Spleen (tissue), 11 donors: ENCODE measurements at regions not wholly inside any gene's neighbourhood (a gene's known extent, or its start where the extent isn't known, plus 50 kb on each side); places are given as distances from the start of the nearest gene placed in this dataset.

Experiments
- DNase-seq: peaks from one replicate; pipeline ENCODE4 v3.0.0-alpha.2; 2020
- H3K27ac ChIP-seq, 8 donors: fragments of 200-600 bp; sonication (generic) in 7 of 8; 1 replicate in 4 of 8; 2 replicates in 4 of 8; pipeline versions ENCODE4 v1.5.0 to v1.8.0; 2016 to 2021; ENCODE audit warnings: inconsistent platforms in 4 of 8, mild to moderate bottlenecking in 4 of 8, moderate library complexity in 1 of 8
- H3K27me3 ChIP-seq, 7 donors: fragments of 200-600 bp; sonication (generic) in 6 of 7; replicated peaks in 1 of 7; 1 replicate in 4 of 7; 2 replicates in 3 of 7; pipeline versions ENCODE4 v1.5.0 to v1.8.0; 2016 to 2021; ENCODE audit warnings: inconsistent platforms in 3 of 7, mild to moderate bottlenecking in 1 of 7
- H3K36me3 ChIP-seq, 6 donors: fragments of 200-600 bp; sonication (generic) in 5 of 6; 1 replicate in 4 of 6; 2 replicates in 2 of 6; pipeline versions ENCODE4 v1.5.0 to v1.8.0; 2016 to 2021; ENCODE audit warnings: inconsistent platforms in 2 of 6
- H3K4me1 ChIP-seq, 6 donors: fragments of 200-600 bp; sonication (generic) in 5 of 6; 1 replicate in 3 of 6; 2 replicates in 3 of 6; pipeline versions ENCODE4 v1.5.0 to v1.8.0; 2016 to 2021; ENCODE audit warnings: inconsistent platforms in 3 of 6
- H3K4me3 ChIP-seq, 8 donors: fragments of 200-600 bp; sonication (generic) in 7 of 8; 1 replicate in 4 of 8; 2 replicates in 4 of 8; pipeline versions ENCODE4 v1.5.0 to v1.8.0; 2016 to 2021; ENCODE audit warnings: inconsistent platforms in 4 of 8, mild to moderate bottlenecking in 4 of 8, moderate library complexity in 2 of 8
- H3K9me3 ChIP-seq, 8 donors: fragments of 200-600 bp; sonication (generic) in 7 of 8; 1 replicate in 4 of 8; 2 replicates in 4 of 8; pipeline versions ENCODE4 v1.5.0 to v1.8.0; 2016 to 2021; ENCODE audit warnings: inconsistent platforms in 4 of 8
- CTCF ChIP-seq, 11 experiments: fragments of 200-600 bp in 7 of 11; fragments of 450-650 bp in 4 of 11; sonication (generic) in 4 of 11; IDR thresholded peaks in 8 of 11; conservative IDR thresholded peaks in 3 of 11; 1 replicate in 7 of 11; 2 replicates in 4 of 11; pipeline versions ENCODE4 v1.4.0 to v1.8.0; 2016 to 2021; ENCODE audit warnings: antibody characterized with exemption in 11 of 11, inconsistent platforms in 4 of 11, mild to moderate bottlenecking in 1 of 11
- POLR2A ChIP-seq, 3 donors: fragments of 450-650 bp; IDR thresholded peaks; one replicate each; pipeline ENCODE4 v1.5.1; 2017; ENCODE audit warnings: antibody characterized with exemption in 3 of 3, mild to moderate bottlenecking in 1 of 3
- POLR2AphosphoS5 ChIP-seq, 3 donors: sonication (generic); formaldehyde crosslinking; IDR thresholded peaks; one replicate each; pipeline ENCODE4 v1.5.1; 2017; ENCODE audit warnings: antibody characterized with exemption in 3 of 3
- WGBS, 5 donors: extraction: QIAGEN DNeasy Blood & Tissue Kit in 3 of 5; methylation state at CpG; one replicate each; pipeline versions ENCODE4 v1.1.5 to v1.1.7; 2013 to 2018; 5-methylcytosine and 5-hydroxymethylcytosine counted together
- intact Hi-C: fragments of 100-400 bp; cut with DNase I; formaldehyde crosslinking; loops from one replicate; pipeline ENCODE4 v1.15.0; 2023; ENCODE audit warnings: low total_unique reads
- donor health status: healthy with polysubstance abuse.
- donor health status: DM: no; HTN: no; CAD: no; lungs with moderate emphysema.
- donor health status: DM: no; HTN: no; CAD: no.
- donor health status: Bipolar disorder and iron deficiency.
- donor health status: healthy.
- donor health status: DM: no; HTN: no; CAD: no.
- donor health status: DM: yes; HTN: yes; CAD: no.

GRCh38 chr22:44407171-44407986 lies 90.7 kb downstream of the RTL6 start:
- Histone ChIP-seq H3K4me1 (no peaks in the 10 kb centered on the region), H3K4me3 (no peak overlapping the region), H3K27me3 (peaks cover 0 to 34% (median 0%) of the 10 kb centered on the region in 7 donors), H3K9me3 (no peaks in the 10 kb centered on the region), H3K36me3 (no peaks in the 10 kb centered on the region), H3K27ac (no peak overlapping the region)
- no peak for TF ChIP-seq POLR2A (IDR thresholded peaks at IDR 0.05)
- no peak for TF ChIP-seq CTCF (IDR thresholded peaks at IDR 0.05 in 8 of 11, conservative IDR thresholded peaks at IDR 0.05 in 3 of 11)
- no peak for TF ChIP-seq POLR2AphosphoS5 (IDR thresholded peaks at IDR 0.05)
- intact Hi-C loops: no loop called here
- WGBS, 5 donors: 86 to 91% (median 89%) methylated on average over 20 to 23 of the region's 23 CpGs
- peak; percentile 68 for DNase-seq

GRCh38 chr22:44406341-44407170 lies 91.5 kb downstream of the RTL6 start:
- intact Hi-C loops: no loop called here
- H3K4me1 ChIP-seq: no peaks in the 10 kb centered on the region
- TF ChIP-seq POLR2A (IDR thresholded peaks at IDR 0.05) (no peak), POLR2AphosphoS5 (IDR thresholded peaks at IDR 0.05) (no peak), CTCF (IDR thresholded peaks at IDR 0.05 in 8 of 11, conservative IDR thresholded peaks at IDR 0.05 in 3 of 11) (no peak)
- WGBS, 5 donors: 75 to 85% (median 80%) methylated on average over 13 of the region's 13 CpGs
- no peak overlapping the region for H3K4me3 ChIP-seq
- DNase-seq: peak; percentile 43
- H3K27ac ChIP-seq: no peak overlapping the region
- no peaks in the 10 kb centered on the region for H3K9me3 ChIP-seq
- peaks cover 0 to 25% (median 0%) of the 10 kb centered on the region in 7 donors for H3K27me3 ChIP-seq
- no peaks in the 10 kb centered on the region for H3K36me3 ChIP-seq

- intact Hi-C loops: no loop called here
Measured at GRCh38 chr22:44405661-44406060, 92.4 kb downstream of the RTL6 start.

More at GRCh38 chr22:44405661-44406060, 92.4 kb downstream of the RTL6 start:
- no peak overlapping the region for H3K27ac ChIP-seq
- H3K27me3 ChIP-seq: peaks cover 0 to 16% (median 0%) of the 10 kb centered on the region in 7 donors
- H3K9me3 ChIP-seq: no peaks in the 10 kb centered on the region
- no peak overlapping the region for H3K4me3 ChIP-seq
- no peaks in the 10 kb centered on the region for H3K4me1 ChIP-seq
- H3K36me3 ChIP-seq: no peaks in the 10 kb centered on the region
- 78 to 86% (median 82%) methylated on average over 2 of the region's 2 CpGs for WGBS, 5 donors
- peak; percentile 51 for DNase-seq
- TF ChIP-seq POLR2AphosphoS5 (IDR thresholded peaks at IDR 0.05): no peak
- no peak for TF ChIP-seq POLR2A (IDR thresholded peaks at IDR 0.05)
- no peak for TF ChIP-seq CTCF (IDR thresholded peaks at IDR 0.05 in 8 of 11, conservative IDR thresholded peaks at IDR 0.05 in 3 of 11)
